ENCODE measurements at regions not wholly inside any gene's neighbourhood (a gene's known extent, or its start where the extent isn't known, plus 50 kb on each side); places are given as distances from the start of the nearest gene placed in this dataset.

DNA sequence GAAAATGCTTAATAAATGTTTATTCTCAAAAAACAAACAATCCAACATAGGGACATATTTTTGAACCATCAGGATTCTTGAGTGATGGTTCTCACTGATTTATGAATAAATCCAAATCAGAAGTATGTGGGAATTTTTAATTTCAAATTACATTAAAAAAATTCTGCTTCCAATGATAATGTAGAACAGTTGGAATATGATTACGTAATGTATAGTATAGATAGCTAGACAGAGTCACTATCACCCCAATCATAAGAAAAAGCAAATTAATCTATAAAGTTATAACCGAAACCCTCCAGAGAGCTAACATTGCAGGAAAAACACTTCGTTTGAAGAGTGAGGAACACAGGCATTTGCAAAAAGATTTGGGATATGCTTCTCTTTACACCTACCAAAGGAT is 1600.6 kb upstream of the B3GALT2 start:
- intact Hi-C loops (cut with micrococcal nuclease): no loop called here
- no peaks in the 10 kb centered on the region for H3K4me1 ChIP-seq (replicated peaks in 1 of 2; ENCODE audit: control insufficient read depth in 2 of 2, insufficient read depth in 2 of 2, low read length in 2 of 2)
- BruUV-seq (replicated peaks): no TSS peak
- ChIA-PET POLR2A (interaction anchor here (0.9 kb wide), 1 partner anchor 16 kb away, joined by 3 read pairs; no protein-coding TSS in a partner anchor), CTCF (ENCODE audit: low intra/inter-chr PET ratio) (no interaction called here)
- no peaks in the 10 kb centered on the region for H4K20me1 ChIP-seq (replicated peaks; ENCODE audit: control insufficient read depth, insufficient read depth, low read length)
- peaks cover 19% of the 10 kb centered on the region for H3K79me2 ChIP-seq (ENCODE audit: control insufficient read depth, insufficient read depth, low read length)
- peaks cover 6% of the 10 kb centered on the region; the same call in 1 of the 3 replicates for H3K36me3 ChIP-seq (ENCODE audit: control insufficient read depth, insufficient read depth, low read length)
- DNase-seq (ENCODE audit: extremely low read depth in 1 of 4, low spot score in 3 of 4): no peak
- TF ChIP-seq MXI1 (IDR thresholded peaks at IDR 0.05; ENCODE audit: low read depth, low read length): no peak
- peak; percentile 58 for TF ChIP-seq CEBPB (tag; IDR thresholded peaks at IDR 0.05)
- TF ChIP-seq CEBPG (CRISPR knock-in tag; IDR thresholded peaks at IDR 0.05): no peak
- peak in 1 of 2 experiments; percentile 70; a peak in 2 of 4 replicates for TF ChIP-seq CEBPG (tag; conservative IDR thresholded peaks at IDR 0.05 in 1 of 2, IDR thresholded peaks at IDR 0.05 in 1 of 2)
- TF ChIP-seq KAT7 (CRISPR knock-in tag; IDR thresholded peaks at IDR 0.05; ENCODE audit: borderline replicate concordance): no peak
- no peak overlapping the region for H3K4me3 ChIP-seq
- no peak for FAIRE-seq
- H3K9ac ChIP-seq (ENCODE audit: insufficient read depth in 1 of 2, low read depth in 2 of 2, low read length in 2 of 2): no peak overlapping the region
- 66% methylated on average over 3 of the region's 3 CpGs for WGBS (ENCODE audit: insufficient coverage, low coverage, missing lambda C conversion rate)
- no peaks in the 10 kb centered on the region for H3K27me3 ChIP-seq (ENCODE audit: control insufficient read depth in 2 of 2, insufficient read depth in 2 of 2, low read length in 2 of 2)
- in situ Hi-C loops (cut with MboI): no loop called here
- no peak overlapping the region for H3K4me2 ChIP-seq (ENCODE audit: insufficient read depth, low read length)
- no peak for ATAC-seq
- H3K9me1 ChIP-seq (ENCODE audit: control insufficient read depth, insufficient read depth, low read length): no peaks in the 10 kb centered on the region
- H2AFZ ChIP-seq (ENCODE audit: low read depth, low read length): no peak overlapping the region
- no peaks in the 10 kb centered on the region for H3K9me3 ChIP-seq (replicated peaks; ENCODE audit: control insufficient read depth, insufficient read depth, low read depth, low read length)
- no peak overlapping the region for H3K27ac ChIP-seq (ENCODE audit: extremely low read depth, low read depth, low read length)

DNA sequence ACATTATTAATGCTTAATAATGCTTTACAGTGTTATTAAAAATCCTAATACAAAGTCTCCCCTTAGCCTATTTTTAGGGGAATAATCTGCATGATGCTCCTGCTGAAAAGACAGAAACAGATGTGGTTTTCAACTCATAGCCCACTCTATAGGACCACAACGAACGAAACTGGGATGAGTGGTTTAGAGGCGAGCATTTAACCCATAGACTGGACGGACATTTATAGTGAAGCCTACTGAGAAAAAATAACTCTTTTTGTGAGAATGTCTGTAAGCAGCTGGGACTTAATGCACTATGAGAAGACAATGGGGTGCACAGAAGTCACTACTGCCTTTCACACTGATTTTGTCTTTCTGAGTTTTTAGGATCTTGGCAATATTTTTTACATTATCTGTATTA is 1599.6 kb upstream of the B3GALT2 start:
- no peak for DNase-seq (ENCODE audit: extremely low read depth in 1 of 4, low spot score in 3 of 4)
- in situ Hi-C loops (cut with MboI): no loop called here
- POLR2A ChIA-PET: no interaction called here

More for the DNA sequence above, 1599.6 kb upstream of the B3GALT2 start:
- BruUV-seq (replicated peaks): no TSS peak
- Histone ChIP-seq H3K9me3 (replicated peaks; ENCODE audit: control insufficient read depth, insufficient read depth, low read depth, low read length) (no peaks in the 10 kb centered on the region), H3K4me3 (no peak overlapping the region), H3K9ac (ENCODE audit: insufficient read depth in 1 of 2, low read depth in 2 of 2, low read length in 2 of 2) (no peak overlapping the region), H3K9me1 (ENCODE audit: control insufficient read depth, insufficient read depth, low read length) (no peaks in the 10 kb centered on the region), H3K4me2 (ENCODE audit: insufficient read depth, low read length) (no peak overlapping the region), H3K27ac (ENCODE audit: extremely low read depth, low read depth, low read length) (no peak overlapping the region), H3K27me3 (ENCODE audit: control insufficient read depth in 2 of 2, insufficient read depth in 2 of 2, low read length in 2 of 2) (no peaks in the 10 kb centered on the region), H3K4me1 (replicated peaks in 1 of 2; ENCODE audit: control insufficient read depth in 2 of 2, insufficient read depth in 2 of 2, low read length in 2 of 2) (no peaks in the 10 kb centered on the region), H4K20me1 (replicated peaks; ENCODE audit: control insufficient read depth, insufficient read depth, low read length) (no peaks in the 10 kb centered on the region), H2AFZ (ENCODE audit: low read depth, low read length) (no peak overlapping the region), H3K79me2 (ENCODE audit: control insufficient read depth, insufficient read depth, low read length) (peaks cover 24% of the 10 kb centered on the region), H3K36me3 (ENCODE audit: control insufficient read depth, insufficient read depth, low read length) (peaks cover 6% of the 10 kb centered on the region; the same call in 1 of the 3 replicates)
- CTCF ChIA-PET (ENCODE audit: low intra/inter-chr PET ratio): no interaction called here
- ATAC-seq (no peak), FAIRE-seq (no peak)
- TF ChIP-seq CBX2 (IDR thresholded peaks at IDR 0.05; ENCODE audit: insufficient read depth, low read length, poor library complexity, severe bottlenecking): no peak
- WGBS (ENCODE audit: insufficient coverage, low coverage, missing lambda C conversion rate): 82% methylated on average over 4 of the region's 4 CpGs
- intact Hi-C loops (cut with micrococcal nuclease): no loop called here

Measured in K562 (cell line).